ENCODE measurements at regions not wholly inside any gene's neighbourhood (a gene's known extent, or its start where the extent isn't known, plus 50 kb on each side); places are given as distances from the start of the nearest gene placed in this dataset.

- no peak for DNase-seq (ENCODE audit: low spot score)
These were observed 374.9 kb downstream of the MCTP2 start for GRCh38 chr15:94606286-94606685.

DNA sequence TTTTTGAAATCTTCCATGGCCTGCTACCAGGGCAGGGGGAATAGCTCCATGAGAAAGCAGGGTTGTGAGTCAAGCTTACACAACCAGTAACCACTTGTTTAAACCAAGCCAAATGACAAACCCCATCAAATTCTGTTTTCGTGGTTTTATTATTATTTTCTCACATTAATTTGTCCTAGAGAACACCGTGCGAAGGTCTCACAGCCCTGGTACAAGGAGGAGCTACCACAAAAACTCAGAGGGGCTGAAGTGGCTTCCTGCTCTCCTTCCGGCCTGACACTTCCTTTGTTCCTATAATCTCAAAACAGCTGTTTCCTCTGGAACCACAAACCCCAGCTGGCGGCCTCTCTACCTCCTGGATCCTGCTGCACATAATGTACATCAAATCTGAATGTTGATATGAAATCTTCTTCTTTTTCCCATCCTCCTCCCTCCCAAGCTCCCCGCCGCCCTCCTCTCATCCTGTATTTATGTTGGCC lies 375.9 kb downstream of the MCTP2 start:
- no peak for DNase-seq (ENCODE audit: low spot score)

DNA sequence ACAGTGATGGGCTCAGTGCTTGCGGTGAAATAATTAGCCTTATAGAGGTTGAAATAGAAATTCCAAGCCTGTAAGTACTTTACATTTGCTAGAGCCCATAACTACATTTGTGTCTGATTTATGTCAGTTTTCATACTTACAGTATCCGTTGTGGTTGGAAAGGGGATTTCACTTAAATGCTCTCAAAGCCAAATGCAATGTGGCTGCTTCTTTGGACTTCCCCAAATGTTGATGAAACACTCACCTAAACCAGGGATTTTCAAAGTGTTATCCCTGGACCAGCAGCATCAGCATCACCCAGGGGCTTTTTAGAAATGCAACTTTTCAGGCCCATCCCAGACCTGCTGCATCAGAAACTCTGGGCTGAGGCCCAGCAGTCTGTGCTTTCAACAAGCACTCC lies 378.7 kb downstream of the MCTP2 start:
- no peak for DNase-seq (ENCODE audit: low spot score)

DNA sequence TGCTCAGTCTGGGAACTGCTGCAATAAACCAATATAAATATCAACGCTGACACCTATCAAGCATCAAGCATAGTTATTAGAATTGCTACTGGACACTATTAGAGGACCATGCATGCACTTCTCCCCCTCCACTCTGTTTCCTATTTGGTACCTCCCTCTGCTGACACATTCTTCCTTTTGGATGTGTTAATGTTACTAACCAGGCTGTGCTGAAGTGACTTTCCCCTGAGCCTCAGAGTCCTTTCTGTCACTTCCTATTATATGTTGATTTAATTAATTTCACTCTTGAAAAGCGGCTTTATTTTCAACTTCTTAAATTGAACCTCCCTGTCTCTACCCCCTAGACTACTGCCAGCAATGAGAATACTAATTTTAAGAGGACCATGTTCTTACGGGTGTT lies 379.1 kb downstream of the MCTP2 start:
- DNase-seq (ENCODE audit: low spot score) = no peak

- no peak for DNase-seq (ENCODE audit: low spot score)
These were observed 380.3 kb downstream of the MCTP2 start for GRCh38 chr15:94611656-94612055.

DNA sequence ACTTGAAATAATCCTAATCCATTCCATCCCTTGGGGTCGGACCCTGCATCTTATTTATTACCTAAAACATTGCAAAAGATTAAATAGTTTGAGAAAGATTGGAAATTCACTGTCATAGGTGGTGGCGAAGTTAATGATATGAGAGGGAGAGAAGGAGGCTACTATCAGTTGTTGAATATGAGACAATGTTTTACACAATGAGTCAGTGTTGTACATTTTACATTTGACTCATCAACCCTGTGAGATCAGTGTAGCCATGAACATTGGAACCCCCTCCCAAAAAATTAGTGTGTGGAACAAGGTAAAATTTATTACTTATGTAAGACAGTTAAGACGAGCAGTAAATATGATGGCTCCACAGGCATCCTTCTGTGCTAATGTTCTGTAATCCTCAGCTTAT lies 384.3 kb downstream of the MCTP2 start:
- DNase-seq (ENCODE audit: low spot score) = no peak

- DNase-seq (ENCODE audit: low spot score) = no peak
These were observed 389.3 kb downstream of the MCTP2 start for GRCh38 chr15:94620632-94621031.

- DNase-seq (ENCODE audit: low spot score) = no peak
These were observed 390.4 kb downstream of the MCTP2 start for GRCh38 chr15:94621736-94622135.

DNA sequence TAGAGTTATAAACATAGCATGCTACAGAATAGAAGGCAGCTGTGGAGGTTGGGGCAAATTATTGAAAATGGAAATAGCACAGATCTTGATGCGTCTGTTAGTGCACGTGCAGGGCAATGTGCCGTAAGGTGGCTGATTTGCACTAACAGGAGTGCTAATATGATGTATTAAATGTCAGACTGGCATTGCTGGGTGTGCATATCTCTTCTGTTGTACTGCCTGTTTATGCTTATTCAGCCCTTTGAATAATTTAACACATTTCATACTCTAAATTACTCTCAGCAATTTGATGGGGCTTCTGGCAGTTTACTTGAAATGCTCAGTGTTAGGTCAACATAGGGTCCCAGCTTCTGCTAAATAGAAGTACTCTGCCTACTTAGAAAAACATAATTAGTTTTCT lies 395.6 kb downstream of the MCTP2 start:
- DNase-seq (ENCODE audit: low spot score) = no peak

GRCh38 chr15:94631608-94632007 lies 400.2 kb downstream of the MCTP2 start:
- no peak for DNase-seq (ENCODE audit: low spot score)

- DNase-seq (ENCODE audit: low spot score) = no peak
These were observed 406.8 kb downstream of the MCTP2 start for GRCh38 chr15:94638183-94638582.

GRCh38 chr15:94639701-94640100 lies 408.3 kb downstream of the MCTP2 start:
- DNase-seq (ENCODE audit: low spot score) = no peak

DNA sequence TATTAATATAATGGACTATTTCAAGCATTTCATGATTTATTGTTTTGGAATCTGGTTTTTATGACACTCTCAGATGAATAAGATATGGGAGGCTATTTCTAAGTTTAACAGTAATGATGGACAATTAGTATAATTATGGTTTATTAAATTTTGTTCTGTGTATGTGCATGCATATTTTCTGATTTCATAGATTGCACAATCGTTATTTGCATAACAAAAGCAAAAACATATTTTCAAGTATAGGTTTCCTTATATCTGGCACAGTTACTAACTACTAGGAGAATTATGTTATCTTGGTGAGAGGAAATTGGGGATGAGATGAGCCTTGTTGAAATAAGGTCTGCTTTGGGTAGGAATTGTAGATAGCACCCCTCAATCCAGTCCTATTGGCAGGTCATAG lies 413.1 kb downstream of the MCTP2 start:
- DNase-seq (ENCODE audit: low spot score) = no peak

GRCh38 chr15:94653071-94653470 lies 421.7 kb downstream of the MCTP2 start:
- no peak for DNase-seq (ENCODE audit: low spot score)

DNA sequence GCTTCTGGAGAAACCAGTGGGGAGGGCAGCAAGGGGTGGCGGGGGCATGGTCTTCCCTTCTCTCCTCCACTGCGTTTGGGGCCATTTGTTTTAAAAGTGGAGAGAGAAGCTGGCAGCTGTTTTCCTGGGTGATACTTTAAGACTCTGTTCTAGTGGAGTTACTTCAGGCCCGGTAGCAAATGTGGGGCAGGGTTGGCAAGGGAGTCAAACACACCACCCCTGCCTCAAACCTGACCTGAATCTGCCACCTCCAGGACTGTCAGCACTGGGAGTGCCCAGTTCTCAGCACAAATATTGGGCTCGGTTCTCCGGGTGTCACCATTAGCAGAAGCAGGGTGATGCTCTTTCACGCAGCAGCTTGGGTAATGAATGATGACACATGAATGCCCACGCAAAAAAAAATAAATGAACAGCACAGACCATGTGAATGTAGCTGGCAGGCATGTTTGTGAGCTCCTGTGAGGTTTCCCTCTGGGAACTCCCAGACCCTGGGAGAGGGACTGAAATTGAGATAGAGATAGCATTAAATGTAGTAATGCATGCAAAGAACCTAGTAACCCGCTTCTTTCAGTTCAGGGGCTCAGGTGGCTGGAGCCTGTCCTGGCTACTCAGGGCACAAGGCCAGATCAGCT lies 424.0 kb downstream of the MCTP2 start:
- DNase-seq (ENCODE audit: low spot score) = no peak

DNA sequence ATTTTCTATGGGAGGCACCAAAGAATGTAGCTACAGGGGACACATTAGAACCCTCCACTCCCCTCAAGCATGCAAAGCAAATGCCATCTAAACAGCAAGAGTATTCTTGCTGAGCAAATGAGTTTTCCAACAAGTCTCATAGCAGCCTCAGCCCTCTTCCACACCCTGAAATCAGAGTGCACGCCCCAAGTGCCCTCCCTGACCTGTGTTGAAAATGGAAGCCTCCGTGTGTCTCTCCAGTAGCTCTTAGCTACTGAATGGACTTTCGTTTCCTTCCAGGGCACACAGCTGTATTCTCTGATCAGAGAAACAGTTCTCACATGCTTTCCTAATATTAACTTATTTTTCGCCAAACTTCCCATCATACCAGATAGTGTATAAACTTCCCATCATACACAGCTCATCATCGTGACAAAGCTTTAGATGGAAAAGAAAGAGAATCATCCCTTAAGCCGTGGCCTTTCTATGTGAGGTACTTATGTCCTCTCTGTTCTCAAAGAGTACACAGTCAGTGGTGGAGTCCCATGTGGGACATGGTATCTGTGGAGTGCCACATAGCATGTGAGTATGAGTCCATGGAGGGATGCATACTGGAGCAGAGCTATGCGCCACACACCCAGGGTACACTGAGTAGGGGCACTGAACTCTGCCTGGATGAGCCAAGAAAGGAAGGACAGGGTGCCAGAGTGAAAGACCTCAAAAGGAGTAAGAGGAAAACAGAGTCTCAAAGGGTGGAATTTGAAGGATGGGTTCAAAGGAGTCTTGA lies 434.5 kb downstream of the MCTP2 start:
- DNase-seq (ENCODE audit: low spot score) = no peak

DNA sequence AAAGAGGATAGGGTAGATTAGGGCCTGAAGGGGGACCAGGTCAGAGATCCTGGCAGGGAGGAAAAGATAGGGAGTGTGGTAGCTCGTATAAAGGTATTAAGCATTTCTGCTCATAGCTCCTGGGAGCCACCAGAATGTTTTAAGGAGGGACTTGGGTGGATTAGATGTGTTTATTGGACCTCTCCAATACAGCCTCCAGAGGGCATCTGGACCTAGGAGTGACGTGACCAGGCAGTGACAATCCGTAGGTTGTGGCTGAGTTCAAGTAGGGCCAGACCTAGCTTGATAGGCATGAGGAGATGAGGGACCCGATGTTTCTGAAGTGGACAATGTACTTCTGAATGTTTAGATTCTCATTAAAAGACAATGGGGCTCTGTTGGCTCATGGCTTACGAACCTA lies 435.2 kb downstream of the MCTP2 start:
- peak; percentile 61 for DNase-seq (ENCODE audit: low spot score)

- no peak for DNase-seq (ENCODE audit: low spot score)
These were observed 435.7 kb downstream of the MCTP2 start for GRCh38 chr15:94667109-94667508.

GRCh38 chr15:94670438-94671034 lies 439.2 kb downstream of the MCTP2 start:
- DNase-seq (ENCODE audit: low spot score) = peak; percentile 80

GRCh38 chr15:94671858-94672532 lies 440.6 kb downstream of the MCTP2 start:
- DNase-seq (ENCODE audit: low spot score) = no peak

- no peak for DNase-seq (ENCODE audit: low spot score)
These were observed 442.4 kb downstream of the MCTP2 start for GRCh38 chr15:94673801-94674200.

DNA sequence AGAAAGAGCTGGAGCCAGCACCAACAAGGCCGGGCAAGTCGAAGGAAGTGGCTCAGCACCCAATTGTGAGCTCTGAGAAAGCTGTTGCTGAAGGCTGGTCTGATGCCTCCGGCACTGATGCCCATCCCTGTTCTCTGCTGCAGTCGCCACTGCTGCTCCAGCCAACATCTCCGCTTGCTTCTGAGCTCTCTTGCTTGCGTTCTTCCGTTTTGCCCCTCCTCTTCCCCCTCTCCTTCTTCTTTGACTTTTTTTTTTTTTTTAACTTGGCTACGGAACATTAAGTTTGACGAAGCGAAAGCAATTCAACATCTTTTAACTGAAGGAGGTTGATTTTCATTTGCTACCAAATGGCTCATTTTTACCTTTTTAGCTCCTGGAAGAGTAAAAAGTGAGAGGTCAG lies 442.9 kb downstream of the MCTP2 start:
- no peak for DNase-seq (ENCODE audit: low spot score)
